ENCODE measurements at regions not wholly inside any gene's neighbourhood (a gene's known extent, or its start where the extent isn't known, plus 50 kb on each side); places are given as distances from the start of the nearest gene placed in this dataset.

DNA sequence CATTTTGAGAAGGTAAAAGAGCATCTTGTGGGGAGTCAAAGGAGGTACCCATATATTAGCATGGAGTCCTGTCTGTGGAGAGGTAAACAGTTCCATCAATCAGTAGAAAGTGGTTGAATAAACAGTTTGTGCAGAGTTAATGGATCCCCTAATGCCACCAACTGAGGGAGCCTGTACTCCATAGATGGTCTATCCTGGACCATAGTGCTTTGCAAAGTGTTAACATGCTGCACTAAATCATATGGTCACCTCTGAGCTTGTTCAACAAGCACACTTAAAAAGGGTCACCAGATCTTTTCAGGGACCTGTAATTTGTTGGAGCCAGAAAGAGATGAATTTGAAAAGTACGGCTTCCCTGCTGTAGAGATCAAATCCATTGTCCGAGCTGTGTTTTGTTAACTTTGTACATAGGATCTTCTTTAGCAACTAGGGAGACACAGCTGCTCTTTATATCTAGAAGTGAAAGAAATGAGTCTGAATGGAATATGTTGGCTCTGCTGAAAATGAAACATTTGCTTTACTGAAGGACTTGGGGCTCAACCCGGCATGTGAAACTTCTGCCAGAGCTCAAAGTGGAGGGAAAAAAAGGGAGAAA, 366.4 kb downstream of the ETNK1 start:
- H3K9me3 Mint-ChIP-seq, result no peaks in the 10 kb centered on the region
- no peaks in the 10 kb centered on the region for H3K36me3 Mint-ChIP-seq (ENCODE audit: insufficient read depth)
- no peak for DNase-seq
- H3K4me3 Mint-ChIP-seq, result no peak overlapping the region
- H3K27me3 Mint-ChIP-seq, result no peaks in the 10 kb centered on the region
- no peaks in the 10 kb centered on the region for H3K4me1 Mint-ChIP-seq (ENCODE audit: low read depth in 2 of 2)
- H3K27ac Mint-ChIP-seq, result no peak overlapping the region
- no peak for ATAC-seq (replicated peaks)

DNA sequence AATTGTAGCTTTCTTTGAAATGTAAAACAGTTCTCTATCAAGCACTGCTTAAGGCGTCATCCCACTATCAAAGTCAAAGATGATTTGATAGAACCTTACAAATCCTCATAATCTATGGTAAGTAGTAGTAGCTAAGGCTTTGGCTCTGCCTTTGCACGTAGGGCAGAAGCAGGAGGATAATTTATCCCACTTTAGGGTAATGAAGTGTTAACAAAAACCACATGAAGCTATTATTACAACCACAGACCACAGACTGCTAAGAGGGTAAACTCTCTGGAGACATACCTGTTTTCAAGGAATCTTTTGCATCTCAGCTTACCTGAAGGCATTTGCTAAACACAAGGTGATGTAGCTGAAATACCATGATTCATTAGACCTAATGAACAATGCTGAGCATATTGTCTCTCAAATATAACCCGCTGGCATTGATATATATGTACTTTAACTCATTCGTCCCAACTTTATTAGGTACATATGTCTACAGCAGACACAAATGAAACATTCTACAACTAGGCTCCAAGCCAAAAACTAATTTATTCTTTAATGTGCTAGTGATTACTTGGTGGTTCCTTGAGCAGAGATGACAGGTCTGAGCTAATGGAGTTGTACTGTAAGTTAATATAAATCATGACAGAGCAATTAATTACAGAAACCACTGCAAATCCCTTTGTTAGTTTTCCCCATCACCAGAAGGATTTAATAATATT, 368.8 kb downstream of the ETNK1 start:
- no peak overlapping the region for H3K4me3 Mint-ChIP-seq
- no peaks in the 10 kb centered on the region for H3K36me3 Mint-ChIP-seq (ENCODE audit: insufficient read depth)
- ATAC-seq (replicated peaks) (no peak), DNase-seq (no peak)
- H3K27ac Mint-ChIP-seq, result no peak overlapping the region
- peaks cover 0 to 2% of the 10 kb centered on the region in 2 donors for H3K9me3 Mint-ChIP-seq
- no peaks in the 10 kb centered on the region for H3K4me1 Mint-ChIP-seq (ENCODE audit: low read depth in 2 of 2)
- no peaks in the 10 kb centered on the region for H3K27me3 Mint-ChIP-seq

DNA sequence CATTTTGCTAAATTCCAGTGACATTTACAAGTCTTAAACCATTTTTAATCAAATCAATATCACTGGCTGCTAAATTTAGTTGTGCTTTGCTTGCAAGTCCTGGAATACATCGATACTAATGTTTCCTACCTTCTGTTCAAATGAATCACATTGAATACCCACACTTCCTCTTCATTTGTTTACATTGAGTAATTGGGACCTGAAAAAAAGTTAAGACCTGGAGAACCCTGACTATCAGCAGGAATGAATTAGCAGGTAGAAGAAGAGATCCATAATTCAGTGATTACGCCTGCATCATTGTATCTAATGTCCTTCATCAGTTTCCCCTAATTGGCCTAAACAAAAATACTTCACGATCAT, 369.3 kb downstream of the ETNK1 start:
- Mint-ChIP-seq H3K27me3 (no peaks in the 10 kb centered on the region), H3K27ac (no peak overlapping the region), H3K4me3 (no peak overlapping the region), H3K9me3 (peaks cover 0 to 2% of the 10 kb centered on the region in 2 donors), H3K36me3 (ENCODE audit: insufficient read depth) (no peaks in the 10 kb centered on the region), H3K4me1 (ENCODE audit: low read depth in 2 of 2) (no peaks in the 10 kb centered on the region)
- ATAC-seq (replicated peaks), result no peak
- no peak for DNase-seq

- H3K36me3 Mint-ChIP-seq (ENCODE audit: insufficient read depth), result no peaks in the 10 kb centered on the region
- H3K4me1 Mint-ChIP-seq (ENCODE audit: low read depth in 2 of 2), result no peaks in the 10 kb centered on the region
- ATAC-seq (replicated peaks), result no peak
- DNase-seq, result no peak
- no peaks in the 10 kb centered on the region for H3K27me3 Mint-ChIP-seq
- H3K27ac Mint-ChIP-seq, result no peak overlapping the region
- peaks cover 0 to 2% of the 10 kb centered on the region in 2 donors for H3K9me3 Mint-ChIP-seq
- no peak overlapping the region for H3K4me3 Mint-ChIP-seq
Observed at GRCh38 chr12:23001487-23001886, 376.5 kb downstream of the ETNK1 start.

- Mint-ChIP-seq H3K4me3 (no peak overlapping the region), H3K9me3 (peaks cover 0 to 2% of the 10 kb centered on the region in 2 donors), H3K27ac (no peak overlapping the region), H3K4me1 (ENCODE audit: low read depth in 2 of 2) (no peaks in the 10 kb centered on the region), H3K27me3 (no peaks in the 10 kb centered on the region), H3K36me3 (ENCODE audit: insufficient read depth) (no peaks in the 10 kb centered on the region)
- DNase-seq (no peak), ATAC-seq (replicated peaks) (no peak)
Observed at GRCh38 chr12:23002381-23002780, 377.4 kb downstream of the ETNK1 start.

DNA sequence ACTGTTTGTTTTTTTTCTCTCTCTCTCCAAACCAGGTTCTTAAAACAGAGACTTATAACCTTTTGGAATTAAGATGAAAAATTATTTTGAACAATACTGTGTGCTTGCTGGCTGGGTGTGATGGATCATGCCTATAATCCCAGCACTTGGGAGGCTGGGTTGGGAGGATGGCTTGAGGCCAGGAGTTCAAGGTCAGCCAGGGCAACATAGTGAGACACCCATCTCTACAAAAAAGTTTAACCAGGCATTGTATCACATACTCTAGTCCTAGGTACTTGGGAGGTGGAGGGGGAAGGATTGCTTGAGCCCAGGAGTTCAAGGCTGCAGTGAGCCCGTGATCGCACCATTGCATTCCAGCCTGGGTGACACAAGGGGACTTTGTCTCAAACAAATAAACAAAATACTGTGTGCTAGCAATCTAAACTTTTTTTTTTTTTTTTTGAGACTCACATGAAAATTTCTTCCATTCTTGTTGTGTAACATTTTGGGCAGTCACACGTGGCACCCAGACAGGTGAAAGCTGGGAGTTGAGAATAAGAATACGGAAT, 379.6 kb downstream of the ETNK1 start:
- no peaks in the 10 kb centered on the region for H3K36me3 Mint-ChIP-seq (ENCODE audit: insufficient read depth)
- ATAC-seq (replicated peaks) (no peak), DNase-seq (no peak)
- H3K27me3 Mint-ChIP-seq, result no peaks in the 10 kb centered on the region
- no peaks in the 10 kb centered on the region for H3K9me3 Mint-ChIP-seq
- H3K4me3 Mint-ChIP-seq, result no peak overlapping the region
- no peaks in the 10 kb centered on the region for H3K4me1 Mint-ChIP-seq (ENCODE audit: low read depth in 2 of 2)
- no peak overlapping the region for H3K27ac Mint-ChIP-seq

- no peaks in the 10 kb centered on the region for H3K27me3 Mint-ChIP-seq
- no peaks in the 10 kb centered on the region for H3K4me1 Mint-ChIP-seq (ENCODE audit: low read depth in 2 of 2)
- no peak overlapping the region for H3K27ac Mint-ChIP-seq
- H3K36me3 Mint-ChIP-seq (ENCODE audit: insufficient read depth), result no peaks in the 10 kb centered on the region
- no peak overlapping the region for H3K4me3 Mint-ChIP-seq
- DNase-seq (no peak), ATAC-seq (replicated peaks) (no peak)
- H3K9me3 Mint-ChIP-seq, result no peaks in the 10 kb centered on the region
Observed at GRCh38 chr12:23005387-23005786, 380.4 kb downstream of the ETNK1 start.

GRCh38 chr12:23006413-23006812, 381.4 kb downstream of the ETNK1 start:
- DNase-seq (no peak), ATAC-seq (replicated peaks) (no peak)
- H3K9me3 Mint-ChIP-seq, result no peaks in the 10 kb centered on the region
- no peaks in the 10 kb centered on the region for H3K36me3 Mint-ChIP-seq (ENCODE audit: insufficient read depth)
- no peaks in the 10 kb centered on the region for H3K4me1 Mint-ChIP-seq (ENCODE audit: low read depth in 2 of 2)
- no peak overlapping the region for H3K4me3 Mint-ChIP-seq
- no peak overlapping the region for H3K27ac Mint-ChIP-seq
- H3K27me3 Mint-ChIP-seq, result no peaks in the 10 kb centered on the region

GRCh38 chr12:23008623-23009022, 383.7 kb downstream of the ETNK1 start:
- no peak for DNase-seq
- ATAC-seq (replicated peaks), result no peak
- Mint-ChIP-seq H3K4me3 (no peak overlapping the region), H3K4me1 (ENCODE audit: low read depth in 2 of 2) (no peaks in the 10 kb centered on the region), H3K27ac (no peak overlapping the region), H3K27me3 (no peaks in the 10 kb centered on the region), H3K9me3 (peaks cover 0 to 3% of the 10 kb centered on the region in 2 donors), H3K36me3 (ENCODE audit: insufficient read depth) (no peaks in the 10 kb centered on the region)

GRCh38 chr12:23014749-23015148, 389.8 kb downstream of the ETNK1 start:
- no peaks in the 10 kb centered on the region for H3K27me3 Mint-ChIP-seq
- no peaks in the 10 kb centered on the region for H3K36me3 Mint-ChIP-seq (ENCODE audit: insufficient read depth)

DNA sequence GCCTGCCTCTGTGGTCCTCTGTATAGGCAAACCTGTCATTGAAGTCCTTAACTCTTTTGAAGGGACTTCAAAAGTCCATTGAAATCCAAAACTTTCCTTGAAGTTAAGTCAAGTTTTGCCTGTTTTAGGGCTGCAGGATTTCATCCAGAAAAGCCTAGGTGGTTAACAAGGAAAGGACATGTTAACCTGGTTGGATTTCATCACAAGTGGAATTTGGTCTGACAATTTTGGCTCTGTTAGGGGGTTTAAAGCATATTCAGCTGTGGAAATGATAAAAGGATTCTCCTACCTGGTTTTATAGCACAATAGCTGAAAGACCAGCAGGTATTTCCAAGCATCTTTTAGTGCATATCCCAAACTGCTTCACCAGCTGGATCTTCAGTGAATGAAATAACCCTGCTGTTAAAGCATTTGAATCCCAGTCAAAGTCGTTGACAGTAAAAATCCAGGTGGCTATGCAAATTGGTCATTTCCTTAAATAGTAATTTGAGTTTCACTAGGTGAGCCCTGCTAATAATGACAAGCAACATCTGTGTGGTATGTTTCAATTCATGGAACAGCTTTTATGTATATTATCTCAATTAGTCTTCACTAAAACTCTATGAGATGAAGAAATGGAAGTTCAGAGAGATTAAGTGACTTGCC, 400.5 kb downstream of the ETNK1 start:
- Mint-ChIP-seq H3K4me1 (ENCODE audit: low read depth in 2 of 2) (no peaks in the 10 kb centered on the region), H3K27ac (no peak overlapping the region)

More at GRCh38 chr12:23014749-23015148, 389.8 kb downstream of the ETNK1 start:
- ATAC-seq (replicated peaks) (no peak), DNase-seq (no peak)
- no peak overlapping the region for H3K27ac Mint-ChIP-seq
- no peaks in the 10 kb centered on the region for H3K4me1 Mint-ChIP-seq (ENCODE audit: low read depth in 2 of 2)
- H3K9me3 Mint-ChIP-seq, result peaks cover 0 to 3% of the 10 kb centered on the region in 2 donors
- no peak overlapping the region for H3K4me3 Mint-ChIP-seq

GRCh38 chr12:23028158-23028802, 403.3 kb downstream of the ETNK1 start:
- H3K27ac Mint-ChIP-seq, result no peak overlapping the region
- ATAC-seq (replicated peaks) (no peak), DNase-seq (no peak)
- peaks cover 0 to 10% of the 10 kb centered on the region in 2 donors for H3K27me3 Mint-ChIP-seq
- no peaks in the 10 kb centered on the region for H3K36me3 Mint-ChIP-seq (ENCODE audit: insufficient read depth)
- no peaks in the 10 kb centered on the region for H3K9me3 Mint-ChIP-seq
- H3K4me3 Mint-ChIP-seq, result no peak overlapping the region
- H3K4me1 Mint-ChIP-seq (ENCODE audit: low read depth in 2 of 2), result no peaks in the 10 kb centered on the region

More for the DNA sequence above, 400.5 kb downstream of the ETNK1 start:
- H3K27me3 Mint-ChIP-seq, result peaks cover 0 to 10% of the 10 kb centered on the region in 2 donors
- DNase-seq (no peak), ATAC-seq (replicated peaks) (no peak)
- no peaks in the 10 kb centered on the region for H3K36me3 Mint-ChIP-seq (ENCODE audit: insufficient read depth)
- no peaks in the 10 kb centered on the region for H3K9me3 Mint-ChIP-seq
- H3K4me3 Mint-ChIP-seq, result no peak overlapping the region

DNA sequence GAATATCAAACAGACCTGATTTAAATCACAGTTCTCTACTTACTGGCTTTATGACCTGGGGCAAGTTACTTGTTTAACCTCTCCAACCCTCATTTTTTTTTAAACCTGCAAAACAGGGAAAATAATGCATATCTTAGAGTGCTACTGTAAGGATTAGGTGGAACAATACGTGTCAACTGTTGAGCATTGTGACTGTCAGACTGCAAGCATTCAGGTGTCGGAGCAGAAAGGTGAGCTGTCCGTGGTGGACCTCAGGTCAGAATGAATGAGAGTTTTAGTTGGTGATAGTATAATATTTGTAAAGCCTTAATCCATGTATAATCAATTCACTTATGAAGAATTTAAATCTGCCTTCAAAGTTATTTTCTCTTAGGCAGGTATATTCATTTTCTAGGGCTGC, 404.2 kb downstream of the ETNK1 start:
- ATAC-seq (replicated peaks), result no peak
- H3K36me3 Mint-ChIP-seq (ENCODE audit: insufficient read depth), result no peaks in the 10 kb centered on the region
- H3K4me1 Mint-ChIP-seq (ENCODE audit: low read depth in 2 of 2), result no peaks in the 10 kb centered on the region
- peaks cover 0 to 10% of the 10 kb centered on the region in 2 donors for H3K27me3 Mint-ChIP-seq
- no peaks in the 10 kb centered on the region for H3K9me3 Mint-ChIP-seq
- no peak for DNase-seq
- H3K27ac Mint-ChIP-seq, result no peak overlapping the region
- no peak overlapping the region for H3K4me3 Mint-ChIP-seq
